Hindlimb muscle (tissue), 1 donor: ENCODE measurements at regions not wholly inside any gene's neighbourhood (a gene's known extent, or its start where the extent isn't known, plus 50 kb on each side); places are given as distances from the start of the nearest gene placed in this dataset.

ENCODE experiments used
- DNase-seq: peaks from one replicate; pipeline ENCODE4 v3.0.0-alpha.2; 2013

DNA sequence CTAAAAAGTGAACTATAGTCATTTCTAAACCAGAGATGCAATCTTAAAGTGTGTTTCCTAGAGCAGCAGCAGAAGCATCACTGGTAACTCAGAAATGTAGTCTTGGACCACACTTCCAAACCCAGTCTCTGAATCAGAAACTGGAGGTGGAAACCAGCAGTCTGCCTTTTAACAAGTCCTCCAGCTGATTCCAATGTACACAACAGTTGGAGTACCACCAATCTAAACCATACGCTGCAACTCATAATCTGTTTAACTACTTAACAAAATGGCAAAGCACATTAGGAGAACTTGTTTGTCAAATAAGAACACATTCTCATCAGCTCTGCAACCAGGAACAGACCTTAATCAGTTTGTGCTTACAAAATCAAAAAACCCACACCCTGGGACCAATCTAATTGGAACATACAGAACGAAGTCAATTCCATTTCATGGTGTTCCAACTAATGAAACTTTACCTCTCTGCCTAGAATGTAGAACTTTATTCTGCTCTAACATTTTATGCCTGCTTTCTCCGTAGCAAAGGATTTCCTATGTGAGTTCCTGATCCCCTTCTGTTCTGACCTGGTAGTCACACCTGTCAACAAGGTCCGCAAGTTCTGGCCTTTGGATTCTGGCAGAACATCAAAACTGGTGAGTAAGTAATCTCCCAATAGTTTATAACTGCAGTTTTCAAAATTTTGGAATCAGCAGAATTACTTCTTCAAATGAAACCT is 390.4 kb downstream of the HTR1B start:
- DNase-seq = no peak

DNA sequence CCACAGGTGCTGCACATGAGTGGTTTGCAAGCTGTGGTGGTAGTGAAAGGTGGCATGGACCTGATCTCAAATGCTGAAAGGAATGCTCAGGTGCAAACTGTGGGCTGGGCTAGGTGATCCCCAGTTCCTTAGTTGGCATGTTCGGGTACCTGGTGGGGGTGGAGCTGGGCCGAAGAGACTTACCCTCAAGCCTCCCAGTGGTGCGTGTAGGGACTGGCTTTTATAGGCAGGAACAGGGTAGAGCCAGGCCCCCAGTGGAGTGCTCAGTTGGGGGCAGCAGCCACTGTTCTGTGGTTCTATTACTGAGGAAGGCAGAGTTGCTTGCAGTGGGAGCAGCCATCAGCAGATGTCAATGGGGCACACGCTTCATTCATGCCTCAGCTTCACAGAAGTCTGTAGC is 399.8 kb downstream of the HTR1B start:
- DNase-seq = no peak

DNA sequence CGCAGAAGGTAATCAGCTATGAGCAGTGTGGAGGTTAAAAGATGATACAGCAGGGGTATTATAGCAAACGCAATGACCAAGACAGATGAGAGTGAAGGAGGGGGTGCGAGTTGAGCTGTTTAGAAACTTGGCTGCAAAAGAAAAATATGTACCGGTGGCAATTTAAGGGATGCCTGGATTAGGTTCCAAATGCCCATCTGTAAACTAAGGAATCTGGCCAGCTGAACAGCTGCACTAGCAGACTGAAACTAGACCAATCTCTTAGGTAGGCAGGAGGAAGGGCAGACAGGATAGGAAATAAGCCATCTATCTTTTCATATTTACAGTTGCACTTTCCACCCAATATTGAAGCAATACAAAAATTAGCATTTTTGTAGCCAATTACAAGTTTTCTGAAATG is 407.6 kb downstream of the HTR1B start:
- DNase-seq = no peak

DNA sequence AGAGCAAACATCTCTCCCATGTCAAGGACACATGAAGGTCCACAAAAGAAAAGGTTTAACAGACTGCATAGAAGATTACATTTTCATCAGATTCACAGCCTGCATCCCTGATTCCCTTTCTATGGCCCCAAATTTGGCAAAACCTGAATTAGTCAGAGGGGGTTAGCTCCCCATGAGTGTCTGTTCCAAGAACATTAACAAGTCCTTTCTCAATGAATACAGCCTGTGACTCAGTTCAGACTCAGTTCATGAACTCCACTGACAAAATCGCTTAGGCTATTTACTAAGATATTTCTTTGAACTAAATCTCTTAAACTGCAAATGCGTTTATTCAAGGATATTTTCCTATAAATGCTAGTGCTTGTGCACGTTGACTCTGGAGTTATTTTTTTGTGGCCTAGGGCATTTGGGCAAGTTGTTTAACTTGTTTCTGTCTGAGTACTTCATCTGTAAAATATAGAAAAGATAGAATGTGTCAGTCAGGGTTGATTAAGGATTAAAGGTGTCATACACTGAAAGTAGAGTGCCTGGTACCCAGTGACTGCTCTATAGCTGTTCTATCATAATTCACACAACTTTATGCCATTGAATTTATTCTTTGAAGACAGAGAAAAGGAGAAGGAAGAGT is 422.6 kb downstream of the HTR1B start:
- no peak for DNase-seq

- no peak for DNase-seq
These were observed 424.5 kb downstream of the HTR1B start for GRCh38 chr6:77038807-77039206.

GRCh38 chr6:77037439-77037838 is 425.9 kb downstream of the HTR1B start:
- DNase-seq = no peak

DNA sequence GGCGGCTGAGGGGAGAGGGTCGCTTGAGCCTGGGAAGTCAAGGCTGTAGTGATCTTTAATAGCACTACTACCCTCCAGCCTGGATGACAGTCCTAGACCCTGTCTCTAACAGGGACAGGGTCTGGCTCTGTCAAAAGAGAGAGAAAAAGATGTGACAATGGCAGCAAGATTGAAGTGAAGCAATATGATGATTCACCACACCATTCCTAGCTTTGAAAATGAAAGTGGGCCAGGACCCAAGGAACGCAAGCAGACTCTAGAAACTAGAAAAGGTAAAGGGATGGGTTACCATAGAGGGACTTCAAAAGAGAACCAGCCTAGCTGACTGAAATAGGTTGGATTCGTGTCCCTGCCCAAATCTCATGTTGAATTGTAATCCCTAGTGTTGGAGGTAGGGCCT is 426.9 kb downstream of the HTR1B start:
- DNase-seq = no peak

GRCh38 chr6:77034161-77034560 is 429.1 kb downstream of the HTR1B start:
- peak; percentile 8 for DNase-seq

- DNase-seq = no peak
These were observed 432.2 kb downstream of the HTR1B start for GRCh38 chr6:77030929-77031674.

- no peak for DNase-seq
These were observed 436.9 kb downstream of the HTR1B start for GRCh38 chr6:77026341-77026740.

- DNase-seq = no peak
These were observed 437.5 kb downstream of the HTR1B start for GRCh38 chr6:77025736-77026223.

GRCh38 chr6:77021778-77022177 is 441.5 kb downstream of the HTR1B start:
- no peak for DNase-seq

DNA sequence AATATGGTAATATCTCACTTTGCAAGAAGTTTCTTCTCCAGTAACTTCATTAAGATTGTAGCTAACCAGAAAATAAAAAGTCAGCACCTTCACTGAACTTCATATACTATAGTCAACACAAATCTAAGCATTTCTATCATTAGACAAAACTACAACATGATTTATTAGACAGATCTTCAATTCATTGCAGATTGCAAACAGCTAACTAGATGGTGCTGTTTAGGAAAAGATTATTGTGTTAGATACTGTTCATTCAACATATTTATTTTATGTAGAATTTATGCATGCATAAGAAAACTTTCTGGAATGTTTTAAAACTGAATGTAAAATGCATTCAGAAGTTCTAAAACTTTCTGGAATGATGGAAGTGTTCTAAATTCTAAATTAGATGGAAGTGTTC is 442.1 kb downstream of the HTR1B start:
- no peak for DNase-seq

GRCh38 chr6:77019081-77019480 is 444.2 kb downstream of the HTR1B start:
- no peak for DNase-seq

DNA sequence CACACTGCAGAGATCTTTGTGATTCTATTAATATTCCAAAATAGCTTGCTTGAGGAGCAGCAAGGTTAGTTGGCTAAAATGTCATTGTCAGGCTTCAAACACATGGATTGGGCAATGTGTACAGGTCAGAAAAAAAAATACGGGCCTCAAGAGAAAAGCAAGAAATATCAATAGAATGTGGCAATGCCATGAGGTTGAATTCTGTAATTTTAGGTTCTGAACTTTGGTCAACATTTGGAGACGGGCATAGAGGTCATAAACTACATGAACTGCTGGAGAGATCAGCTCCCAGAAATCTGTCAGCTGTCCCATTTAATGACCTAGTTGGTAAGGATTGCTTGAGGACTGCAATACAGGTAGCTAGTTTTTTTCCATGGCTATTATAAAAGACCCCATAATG is 445.8 kb downstream of the HTR1B start:
- DNase-seq = no peak

- no peak for DNase-seq
These were observed 447.9 kb downstream of the HTR1B start for GRCh38 chr6:77015350-77015749.

DNA sequence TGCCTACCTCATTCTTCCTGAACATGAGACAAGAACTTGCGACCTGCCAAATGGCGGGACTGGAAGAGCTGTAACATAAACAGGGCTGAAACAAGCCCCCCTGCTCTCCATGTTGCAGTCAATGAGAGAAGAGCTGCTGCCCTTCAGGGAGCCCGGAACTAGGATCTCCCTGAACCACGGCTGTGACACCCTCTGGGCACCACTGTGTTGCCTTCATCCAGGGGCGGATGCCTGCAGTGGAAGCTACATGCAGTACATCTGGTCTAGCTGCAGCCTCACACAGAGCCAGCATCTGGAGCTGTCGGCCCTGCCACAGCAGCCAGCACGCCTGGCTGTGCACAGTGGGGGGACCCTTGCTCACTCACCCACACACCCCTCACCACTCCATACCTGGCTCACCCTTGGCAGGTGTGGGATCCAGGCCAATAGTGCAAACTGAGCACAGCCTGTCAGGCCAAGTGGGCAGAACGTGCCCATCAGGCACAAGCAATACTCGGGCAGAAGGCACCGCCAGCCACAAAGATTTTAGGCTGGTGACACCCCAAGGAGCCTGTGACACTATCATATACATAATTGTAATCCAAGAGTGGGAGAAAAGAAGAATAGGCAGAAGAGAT is 451.3 kb downstream of the HTR1B start:
- DNase-seq = no peak

GRCh38 chr6:77010931-77011542 is 452.3 kb downstream of the HTR1B start:
- DNase-seq = no peak

DNA sequence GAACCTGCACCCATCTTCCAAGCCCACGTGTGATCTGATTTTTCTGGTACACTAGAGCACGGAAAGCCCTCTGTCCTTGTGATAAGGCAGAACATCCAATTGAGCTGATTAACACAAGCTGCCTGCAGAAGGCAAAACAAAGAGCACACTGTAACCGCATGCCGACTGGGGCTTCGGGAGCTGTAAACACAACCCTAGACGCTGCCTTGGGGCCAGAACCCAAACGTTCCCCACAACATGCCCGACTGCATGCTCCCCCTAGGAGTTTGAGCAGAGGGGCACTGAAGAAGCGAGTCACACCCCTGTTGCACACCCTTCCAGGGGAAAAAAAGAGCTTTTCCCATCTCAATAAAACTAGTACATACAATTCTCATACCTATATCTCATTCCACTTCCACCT is 470.7 kb downstream of the HTR1B start:
- no peak for DNase-seq

- no peak for DNase-seq
These were observed 478.7 kb downstream of the HTR1B start for GRCh38 chr6:76984572-76984971.

- DNase-seq = no peak
These were observed 480.7 kb downstream of the HTR1B start for GRCh38 chr6:76982476-76983199.

- no peak for DNase-seq
These were observed 490.8 kb downstream of the HTR1B start for GRCh38 chr6:76972474-76972873.
